GM12878 (cell line): ENCODE measurements at regions not wholly inside any gene's neighbourhood (a gene's known extent, or its start where the extent isn't known, plus 50 kb on each side); places are given as distances from the start of the nearest gene placed in this dataset.

Experiments
- ATAC-seq: fragments of 200-7000 bp; cut with Tn5 transposase; 3 replicates; pipeline ENCODE4 v1.9.1; 2020; ENCODE audit warnings: mild to moderate bottlenecking, moderate library complexity
- BruUV-seq: library from RNA; stranded (reverse); fragments of 400-500 nt; replicated peaks from 2 replicates; lab custom pipeline; 2021; lab: Mats Ljungman, UMichigan
- CTCF ChIA-PET: fragments of 300-600 bp; sonication (Branson Sonifier 250); formaldehyde crosslinking; extraction: SDS; loops from one replicate; lab custom pipeline; 2021; ENCODE audit warnings: inconsistent platforms; lab: Yijun Ruan, JAX
- POLR2A ChIA-PET: fragments of 350-600 bp; formaldehyde crosslinking; extraction: SDS; loops from one replicate; lab custom pipeline; 2021; ENCODE audit warnings: inconsistent platforms; lab: Charles Lee
- RAD21 ChIA-PET: fragments of 300-600 bp; sonication (Branson Sonifier 250); formaldehyde crosslinking; loops from one replicate; lab custom pipeline; 2023; ENCODE audit warnings: antibody characterized with exemption; ENCODE audit not compliant: unreplicated experiment; lab: Charles Lee
- SMC1A ChIA-PET: fragments of 300-600 bp; sonication (Branson Sonifier 250); formaldehyde crosslinking; loops from one replicate; lab custom pipeline; 2023; ENCODE audit not compliant: unreplicated experiment, uncharacterized antibody; lab: Charles Lee
- DNase-seq: peaks from one replicate; pipeline ENCODE4 v3.0.0-alpha.2; 2011; ENCODE audit warnings: low read depth, low spot score
- FAIRE-seq: peaks from 3 replicates; lab custom pipeline; 2011; peaks lifted over from hg19 to GRCh38; lab: Jason Lieb, UNC
- H2AFZ ChIP-seq: 2 replicates; pipeline ENCODE4 v1.6.0; 2011; ENCODE audit warnings: low read depth, low read length, control low read depth; ENCODE audit not compliant: control insufficient read depth
- H3K27ac ChIP-seq: 2 replicates; pipeline ENCODE4 v1.5.1; 2011; ENCODE audit warnings: control low read depth; ENCODE audit not compliant: control insufficient read depth, insufficient read depth
- H3K27me3 ChIP-seq, 2 experiments: replicated peaks in 1 of 2; 2 replicates each; pipeline versions ENCODE4 v1.6.0 to v1.6.1; 2011; ENCODE audit warnings: low read length in 1 of 2; ENCODE audit not compliant: control insufficient read depth in 2 of 2, insufficient read depth in 2 of 2
- H3K36me3 ChIP-seq, 2 experiments: 2 replicates each; pipeline ENCODE4 v1.5.1; 2011; ENCODE audit warnings: low read length in 1 of 2; ENCODE audit not compliant: control insufficient read depth in 2 of 2, insufficient read depth in 2 of 2
- H3K4me1 ChIP-seq: 2 replicates; pipeline ENCODE4 v1.6.1; 2011; ENCODE audit warnings: mild to moderate bottlenecking, low read length, moderate library complexity, mixed read lengths; ENCODE audit not compliant: control insufficient read depth, insufficient read depth
- H3K4me2 ChIP-seq: 2 replicates; pipeline ENCODE4 v1.6.0; 2011; ENCODE audit warnings: control low read depth; ENCODE audit not compliant: control insufficient read depth, insufficient read depth
- H3K4me3 ChIP-seq: fragments of 200-600 bp; sonication (generic); 2 replicates; pipeline ENCODE4 v1.5.1; 2016
- H3K79me2 ChIP-seq: 2 replicates; pipeline ENCODE4 v1.6.0; 2011; ENCODE audit warnings: low read length; ENCODE audit not compliant: control insufficient read depth, insufficient read depth
- H3K9ac ChIP-seq: 2 replicates; pipeline ENCODE4 v1.8.0; 2011; ENCODE audit warnings: low read length, control low read depth, mixed read lengths; ENCODE audit not compliant: control insufficient read depth, insufficient read depth
- H3K9me3 ChIP-seq: replicated peaks from 3 replicates; pipeline ENCODE4 v1.5.1; 2011; ENCODE audit warnings: mild to moderate bottlenecking, low read length; ENCODE audit not compliant: control insufficient read depth, insufficient read depth
- H4K20me1 ChIP-seq: 2 replicates; pipeline ENCODE4 v1.6.0; 2011; ENCODE audit not compliant: control insufficient read depth, insufficient read depth
- BCL3 ChIP-seq: IDR thresholded peaks from 2 replicates; pipeline ENCODE4 v1.6.1; 2011; ENCODE audit warnings: borderline replicate concordance, low read depth, mild to moderate bottlenecking, moderate library complexity, low read length; ENCODE audit not compliant: insufficient read depth, poor library complexity, severe bottlenecking
- FOXM1 ChIP-seq: IDR thresholded peaks from 2 replicates; pipeline ENCODE4 v1.6.1; 2012; ENCODE audit warnings: low read depth, mild to moderate bottlenecking, inconsistent platforms, low read length, moderate library complexity
- MEF2A ChIP-seq: IDR thresholded peaks from 2 replicates; pipeline ENCODE4 v1.6.1; 2011; ENCODE audit warnings: low read depth, mild to moderate bottlenecking, low read length, moderate library complexity; ENCODE audit not compliant: insufficient read depth
- MEF2B ChIP-seq: fragments of 450-650 bp; IDR thresholded peaks from 2 replicates; pipeline ENCODE4 v1.6.1; 2018; ENCODE audit warnings: mild to moderate bottlenecking, moderate library complexity; ENCODE audit not compliant: partially characterized antibody, poor library complexity, severe bottlenecking
- RAD21 ChIP-seq: IDR thresholded peaks from 2 replicates; pipeline ENCODE4 v1.6.1; 2011; ENCODE audit warnings: mild to moderate bottlenecking, low read depth, low read length, moderate library complexity; ENCODE audit not compliant: insufficient read depth
- SIN3A ChIP-seq: IDR thresholded peaks from 2 replicates; pipeline ENCODE4 v1.6.1; 2012; ENCODE audit warnings: low read depth, low read length, improper control_type of control experiment
- ZBTB40 ChIP-seq: fragments of 450-650 bp; IDR thresholded peaks from 2 replicates; pipeline ENCODE4 v1.6.1; 2016; ENCODE audit warnings: mild to moderate bottlenecking, moderate library complexity, borderline replicate concordance
- WGBS: methylation state at CpG from one replicate; pipeline ENCODE4 v1.1.6; 2016; ENCODE audit warnings: low lambda C conversion rate; ENCODE audit not compliant: insufficient replicate concordance, insufficient coverage; ENCODE audit errors: missing lambda C conversion rate; 5-methylcytosine and 5-hydroxymethylcytosine counted together
- in situ Hi-C: fragments of 300-500 bp; cut with MboI; formaldehyde crosslinking; loops from 9 replicates; pipeline ENCODE4 v1.14.3; 2018; ENCODE audit warnings: mixed read lengths
- intact Hi-C: fragments of 100-400 bp; cut with micrococcal nuclease; formaldehyde crosslinking; loops from one replicate; pipeline ENCODE4 v1.14.2; 2022; ENCODE audit not compliant: unreplicated experiment
- TF ChIP-seq, protein P1 (sequence below), 3 experiments: IDR thresholded peaks in 2 of 3; conservative IDR thresholded peaks in 1 of 3; 2 replicates each; pipeline ENCODE4 v1.5.1; 2011; ENCODE audit warnings: low read depth in 3 of 3, low read length in 3 of 3, mild to moderate bottlenecking in 3 of 3, control low read depth in 2 of 3, moderate library complexity in 2 of 3, inconsistent platforms in 1 of 3, mixed read lengths in 1 of 3; ENCODE audit not compliant: control insufficient read depth in 2 of 3, insufficient read depth in 1 of 3; ENCODE audit errors: extremely low read depth in 1 of 3

DNA sequence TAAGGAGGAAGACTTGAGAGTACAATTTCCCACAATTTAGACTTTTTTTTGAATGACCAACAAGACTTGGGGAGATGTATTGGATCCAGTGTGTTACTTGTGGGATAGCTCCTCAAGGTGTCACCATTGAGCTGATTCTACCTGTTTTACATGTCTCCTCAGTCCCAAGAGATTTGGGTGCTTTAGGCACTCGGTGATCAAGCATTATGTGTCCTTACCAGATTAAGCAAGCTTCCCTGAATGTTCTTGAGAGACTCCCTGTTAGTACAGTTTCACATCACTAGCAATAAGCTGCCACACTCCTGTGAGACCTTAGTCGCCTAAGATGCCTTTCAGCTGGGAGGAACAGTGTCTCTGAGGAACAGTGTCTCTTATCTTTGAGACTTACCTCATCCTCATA is 384.3 kb upstream of the SYT4 start:
- DNase-seq (peak; percentile 4), FAIRE-seq (no peak)
- in situ Hi-C loops: no loop called here
- TF ChIP-seq ZBTB40: no peak
- TF ChIP-seq, protein P1, sequence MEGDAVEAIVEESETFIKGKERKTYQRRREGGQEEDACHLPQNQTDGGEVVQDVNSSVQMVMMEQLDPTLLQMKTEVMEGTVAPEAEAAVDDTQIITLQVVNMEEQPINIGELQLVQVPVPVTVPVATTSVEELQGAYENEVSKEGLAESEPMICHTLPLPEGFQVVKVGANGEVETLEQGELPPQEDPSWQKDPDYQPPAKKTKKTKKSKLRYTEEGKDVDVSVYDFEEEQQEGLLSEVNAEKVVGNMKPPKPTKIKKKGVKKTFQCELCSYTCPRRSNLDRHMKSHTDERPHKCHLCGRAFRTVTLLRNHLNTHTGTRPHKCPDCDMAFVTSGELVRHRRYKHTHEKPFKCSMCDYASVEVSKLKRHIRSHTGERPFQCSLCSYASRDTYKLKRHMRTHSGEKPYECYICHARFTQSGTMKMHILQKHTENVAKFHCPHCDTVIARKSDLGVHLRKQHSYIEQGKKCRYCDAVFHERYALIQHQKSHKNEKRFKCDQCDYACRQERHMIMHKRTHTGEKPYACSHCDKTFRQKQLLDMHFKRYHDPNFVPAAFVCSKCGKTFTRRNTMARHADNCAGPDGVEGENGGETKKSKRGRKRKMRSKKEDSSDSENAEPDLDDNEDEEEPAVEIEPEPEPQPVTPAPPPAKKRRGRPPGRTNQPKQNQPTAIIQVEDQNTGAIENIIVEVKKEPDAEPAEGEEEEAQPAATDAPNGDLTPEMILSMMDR (IDR thresholded peaks at IDR 0.05 in 2 of 3, conservative IDR thresholded peaks at IDR 0.05 in 1 of 3; ENCODE audit: control insufficient read depth in 2 of 3, extremely low read depth in 1 of 3, insufficient read depth in 1 of 3, low read depth in 3 of 3, low read length in 3 of 3): peak; percentile 39 to 50 (median 46); a peak in 5 of 6 replicates
- peak; percentile 75 for TF ChIP-seq MEF2B
- no peak for TF ChIP-seq FOXM1
- TF ChIP-seq MEF2A: no peak
- no peak for TF ChIP-seq BCL3
- TF ChIP-seq RAD21: peak; percentile 47
- TF ChIP-seq SIN3A: no peak
- TF ChIP-seq, all 136 proteins: peak for 3
- Histone ChIP-seq H3K9me3 (no peaks in the 10 kb centered on the region), H4K20me1 (no peaks in the 10 kb centered on the region), H3K79me2 (no peaks in the 10 kb centered on the region), H2AFZ (no peak overlapping the region), H3K27ac (no peak overlapping the region), H3K36me3 (no peaks in the 10 kb centered on the region), H3K4me2 (no peak overlapping the region), H3K27me3 (no peaks in the 10 kb centered on the region), H3K4me3 (no peak overlapping the region), H3K4me1 (no peaks in the 10 kb centered on the region), H3K9ac (no peak overlapping the region)
- POLR2A ChIA-PET: no interaction called here
- SMC1A ChIA-PET: interaction anchor here (1.2 to 1.9 kb wide), 2 partner anchors 14 to 18 kb away, joined by 3 to 4 read pairs; no protein-coding TSS in a partner anchor
- no TSS peak for BruUV-seq
- intact Hi-C loops: no loop called here
- CTCF ChIA-PET: interaction anchor here (0.6 to 1.2 kb wide), 6 partner anchors 9 to 1723 kb away, joined by 3 to 9 read pairs (median 3); no protein-coding TSS in a partner anchor
- RAD21 ChIA-PET: interaction anchor here (0.6 to 1.3 kb wide), 2 partner anchors 41 to 1723 kb away, joined by 3 to 7 read pairs; no protein-coding TSS in a partner anchor
- WGBS: 24% methylated on average over 2 of the region's 2 CpGs
- peak; percentile 80 for ATAC-seq
